SIG-M5 (cell line): ENCODE measurements at regions not wholly inside any gene's neighbourhood (a gene's known extent, or its start where the extent isn't known, plus 50 kb on each side); places are given as distances from the start of the nearest gene placed in this dataset.
A peak's percentile ranks its signal among the peaks of the same experiment; 100 is the strongest.
"Not testable (repeated sequence)": the region's sequence is repeated elsewhere in the genome, so short reads cannot be mapped to it uniquely, and the experiment has no call there.

Source experiments
- DNase-seq: peaks from one replicate; lab custom pipeline; 2025; lab: John Stamatoyannopoulos, UW

- DNase-seq: no peak
Observed at GRCh38 chr5:62886603-62887315, 308.1 kb downstream of the LRRC70 start.

- DNase-seq: not testable (repeated sequence)
Observed at GRCh38 chr5:62837330-62837729, 258.7 kb downstream of the LRRC70 start.

GRCh38 chr5:62829604-62829986, 251.0 kb downstream of the LRRC70 start:
- DNase-seq: no peak

- no peak for DNase-seq
Observed at GRCh38 chr5:62828742-62829603, 250.4 kb downstream of the LRRC70 start.

GRCh38 chr5:62825623-62826220, 247.1 kb downstream of the LRRC70 start:
- no peak for DNase-seq

GRCh38 chr5:62824936-62825335, 246.3 kb downstream of the LRRC70 start:
- no peak for DNase-seq

GRCh38 chr5:62817043-62817442, 238.4 kb downstream of the LRRC70 start:
- DNase-seq: not testable (repeated sequence)

GRCh38 chr5:62814991-62815390, 236.4 kb downstream of the LRRC70 start:
- DNase-seq: no peak

GRCh38 chr5:62812621-62813255, 234.1 kb downstream of the LRRC70 start:
- no peak for DNase-seq

GRCh38 chr5:62804819-62805218, 226.2 kb downstream of the LRRC70 start:
- DNase-seq: not testable (repeated sequence)

GRCh38 chr5:62795926-62796325, 217.3 kb downstream of the LRRC70 start:
- DNase-seq: no peak

- DNase-seq: no peak
Observed at GRCh38 chr5:62794456-62794855, 215.8 kb downstream of the LRRC70 start.

GRCh38 chr5:62791059-62791458, 212.4 kb downstream of the LRRC70 start:
- DNase-seq: no peak

GRCh38 chr5:62790348-62790747, 211.7 kb downstream of the LRRC70 start:
- no peak for DNase-seq

- no peak for DNase-seq
Observed at GRCh38 chr5:62786099-62786498, 207.5 kb downstream of the LRRC70 start.

GRCh38 chr5:62785588-62785987, 207.0 kb downstream of the LRRC70 start:
- DNase-seq: no peak

GRCh38 chr5:62783374-62784057, 204.9 kb downstream of the LRRC70 start:
- DNase-seq: no peak

GRCh38 chr5:62780888-62781287, 202.3 kb downstream of the LRRC70 start:
- no peak for DNase-seq

GRCh38 chr5:62780230-62780629, 201.6 kb downstream of the LRRC70 start:
- DNase-seq: no peak

- DNase-seq: no peak
Observed at GRCh38 chr5:62779010-62779422, 200.4 kb downstream of the LRRC70 start.

- DNase-seq: peak; percentile 20
Observed at GRCh38 chr5:62778316-62779009, 199.8 kb downstream of the LRRC70 start.
